ENCODE measurements at regions not wholly inside any gene's neighbourhood (a gene's known extent, or its start where the extent isn't known, plus 50 kb on each side); places are given as distances from the start of the nearest gene placed in this dataset.

- H3K4me3 ChIP-seq, result no peak overlapping the region
- DNase-seq (ENCODE audit: low spot score in 2 of 2), result no peak
- no peaks in the 10 kb centered on the region for H3K4me1 ChIP-seq
- no peaks in the 10 kb centered on the region for H3K36me3 ChIP-seq
- WGBS, 2 donors, result 83 to 84% methylated on average over 4 of the region's 4 CpGs
- no peaks in the 10 kb centered on the region for H3K27me3 ChIP-seq
- no peak overlapping the region for H3K27ac ChIP-seq
- no peaks in the 10 kb centered on the region for H3K9me3 ChIP-seq
- TF ChIP-seq POLR2A (IDR thresholded peaks at IDR 0.05), result no peak
- no peak for TF ChIP-seq EP300 (IDR thresholded peaks at IDR 0.05)
- TF ChIP-seq, protein P1, sequence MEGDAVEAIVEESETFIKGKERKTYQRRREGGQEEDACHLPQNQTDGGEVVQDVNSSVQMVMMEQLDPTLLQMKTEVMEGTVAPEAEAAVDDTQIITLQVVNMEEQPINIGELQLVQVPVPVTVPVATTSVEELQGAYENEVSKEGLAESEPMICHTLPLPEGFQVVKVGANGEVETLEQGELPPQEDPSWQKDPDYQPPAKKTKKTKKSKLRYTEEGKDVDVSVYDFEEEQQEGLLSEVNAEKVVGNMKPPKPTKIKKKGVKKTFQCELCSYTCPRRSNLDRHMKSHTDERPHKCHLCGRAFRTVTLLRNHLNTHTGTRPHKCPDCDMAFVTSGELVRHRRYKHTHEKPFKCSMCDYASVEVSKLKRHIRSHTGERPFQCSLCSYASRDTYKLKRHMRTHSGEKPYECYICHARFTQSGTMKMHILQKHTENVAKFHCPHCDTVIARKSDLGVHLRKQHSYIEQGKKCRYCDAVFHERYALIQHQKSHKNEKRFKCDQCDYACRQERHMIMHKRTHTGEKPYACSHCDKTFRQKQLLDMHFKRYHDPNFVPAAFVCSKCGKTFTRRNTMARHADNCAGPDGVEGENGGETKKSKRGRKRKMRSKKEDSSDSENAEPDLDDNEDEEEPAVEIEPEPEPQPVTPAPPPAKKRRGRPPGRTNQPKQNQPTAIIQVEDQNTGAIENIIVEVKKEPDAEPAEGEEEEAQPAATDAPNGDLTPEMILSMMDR (IDR thresholded peaks at IDR 0.05), result no peak
Measured at GRCh38 chr6:142545147-142545546, 243.3 kb downstream of the ADGRG6 start.

DNA sequence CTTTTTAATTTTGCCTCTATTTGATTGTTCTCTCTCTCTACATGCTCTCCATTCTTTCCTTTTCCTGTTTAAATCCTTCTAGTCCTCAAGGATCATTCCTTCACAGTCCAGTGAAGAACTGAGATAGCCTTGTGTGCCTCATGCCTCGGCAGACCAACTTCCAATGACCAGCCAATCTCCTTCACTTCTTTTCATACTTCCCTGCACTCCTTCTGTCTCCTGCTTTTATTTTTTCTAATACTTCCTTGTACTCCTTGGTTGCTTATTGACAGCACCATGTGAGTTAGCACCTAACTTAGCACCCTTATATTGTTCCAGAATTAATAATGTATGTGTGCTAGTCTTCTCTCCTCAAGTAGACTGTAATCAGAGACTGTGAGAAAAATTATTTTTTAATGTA, 246.8 kb downstream of the ADGRG6 start:
- DNase-seq (ENCODE audit: low spot score in 2 of 2), result no peak
- H3K27ac ChIP-seq, result no peak overlapping the region
- WGBS, 2 donors, result 87 to 98% methylated on average over 1 of the region's 1 CpG
- no peaks in the 10 kb centered on the region for H3K9me3 ChIP-seq
- H3K27me3 ChIP-seq, result no peaks in the 10 kb centered on the region
- TF ChIP-seq, protein P1 (IDR thresholded peaks at IDR 0.05), result no peak
- TF ChIP-seq POLR2A (IDR thresholded peaks at IDR 0.05) (no peak), EP300 (IDR thresholded peaks at IDR 0.05) (no peak)
- H3K36me3 ChIP-seq, result no peaks in the 10 kb centered on the region
- H3K4me1 ChIP-seq, result no peaks in the 10 kb centered on the region
- H3K4me3 ChIP-seq, result no peak overlapping the region

DNA sequence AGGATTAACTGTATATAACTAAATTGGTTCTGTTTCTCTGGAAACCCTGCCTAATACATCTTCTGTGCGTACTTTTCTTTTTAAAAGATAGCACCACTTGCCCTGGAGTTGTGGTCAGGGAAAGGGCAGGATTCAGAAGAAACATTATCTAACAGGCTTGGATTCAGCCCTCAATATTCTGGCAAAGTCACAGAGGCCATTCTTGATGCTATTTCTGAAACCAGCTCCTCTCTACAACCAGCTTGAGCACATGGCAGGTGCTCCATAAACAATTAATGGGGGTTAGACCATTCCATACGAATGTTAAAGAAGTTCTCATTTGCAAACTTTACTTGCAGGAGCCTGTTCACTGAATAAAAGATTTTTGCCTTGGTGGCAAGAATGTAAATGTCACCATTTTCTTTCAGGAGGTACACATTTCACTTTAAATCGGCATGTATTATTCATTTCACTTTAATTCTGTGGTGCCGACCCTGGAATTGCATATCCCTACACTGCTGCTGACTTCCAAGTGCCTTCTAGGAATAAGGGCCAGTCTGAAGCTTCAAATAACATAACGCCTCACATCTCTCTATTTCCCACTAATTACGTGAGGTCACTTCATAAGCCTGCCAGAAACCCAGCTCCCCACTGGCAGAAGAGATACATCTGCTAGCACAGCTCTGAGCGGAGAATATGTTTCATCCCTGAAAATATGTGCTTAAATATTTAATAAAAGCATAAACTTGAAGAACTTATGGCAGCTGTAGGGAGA, 248.7 kb downstream of the ADGRG6 start:
- no peaks in the 10 kb centered on the region for H3K27me3 ChIP-seq
- no peak for DNase-seq (ENCODE audit: low spot score in 2 of 2)
- H3K9me3 ChIP-seq, result no peaks in the 10 kb centered on the region
- H3K4me1 ChIP-seq, result no peaks in the 10 kb centered on the region
- WGBS, 2 donors, result 62 to 73% methylated on average over 7 of the region's 7 CpGs
- TF ChIP-seq, protein P1 (IDR thresholded peaks at IDR 0.05), result no peak
- no peak for TF ChIP-seq EP300 (IDR thresholded peaks at IDR 0.05)
- TF ChIP-seq POLR2A (IDR thresholded peaks at IDR 0.05), result no peak
- no peak overlapping the region for H3K27ac ChIP-seq
- no peaks in the 10 kb centered on the region for H3K36me3 ChIP-seq
- no peak overlapping the region for H3K4me3 ChIP-seq

- no peak for DNase-seq (ENCODE audit: low spot score in 2 of 2)
Measured at GRCh38 chr6:142551274-142551811, 249.5 kb downstream of the ADGRG6 start.

GRCh38 chr6:142558786-142559185, 257.0 kb downstream of the ADGRG6 start:
- Histone ChIP-seq H3K4me3 (no peak overlapping the region), H3K4me1 (no peaks in the 10 kb centered on the region), H3K27ac (no peak overlapping the region), H3K36me3 (no peaks in the 10 kb centered on the region), H3K9me3 (no peaks in the 10 kb centered on the region), H3K27me3 (no peaks in the 10 kb centered on the region)
- WGBS, 2 donors, result 76 to 80% methylated on average over 3 of the region's 3 CpGs
- TF ChIP-seq POLR2A (IDR thresholded peaks at IDR 0.05) (no peak), EP300 (IDR thresholded peaks at IDR 0.05) (no peak)
- TF ChIP-seq, protein P1 (IDR thresholded peaks at IDR 0.05), result no peak
- no peak for DNase-seq (ENCODE audit: low spot score in 2 of 2)

More at GRCh38 chr6:142551274-142551811, 249.5 kb downstream of the ADGRG6 start:
- no peak for TF ChIP-seq POLR2A (IDR thresholded peaks at IDR 0.05)
- no peak for TF ChIP-seq EP300 (IDR thresholded peaks at IDR 0.05)
- TF ChIP-seq, protein P1 (IDR thresholded peaks at IDR 0.05), result no peak
- no peak overlapping the region for H3K27ac ChIP-seq
- no peaks in the 10 kb centered on the region for H3K36me3 ChIP-seq
- H3K4me1 ChIP-seq, result no peaks in the 10 kb centered on the region
- no peak overlapping the region for H3K4me3 ChIP-seq
- no peaks in the 10 kb centered on the region for H3K27me3 ChIP-seq
- WGBS, 2 donors, result 74% methylated on average over 4 to 9 of the region's 9 CpGs
- H3K9me3 ChIP-seq, result no peaks in the 10 kb centered on the region
